ENCODE measurements at regions not wholly inside any gene's neighbourhood (a gene's known extent, or its start where the extent isn't known, plus 50 kb on each side); places are given as distances from the start of the nearest gene placed in this dataset.

GRCh38 chr13:78247362-78247761 lies 328.7 kb upstream of the EDNRB start:
- DNase-seq (ENCODE audit: insufficient read length, low spot score) = no peak

DNA sequence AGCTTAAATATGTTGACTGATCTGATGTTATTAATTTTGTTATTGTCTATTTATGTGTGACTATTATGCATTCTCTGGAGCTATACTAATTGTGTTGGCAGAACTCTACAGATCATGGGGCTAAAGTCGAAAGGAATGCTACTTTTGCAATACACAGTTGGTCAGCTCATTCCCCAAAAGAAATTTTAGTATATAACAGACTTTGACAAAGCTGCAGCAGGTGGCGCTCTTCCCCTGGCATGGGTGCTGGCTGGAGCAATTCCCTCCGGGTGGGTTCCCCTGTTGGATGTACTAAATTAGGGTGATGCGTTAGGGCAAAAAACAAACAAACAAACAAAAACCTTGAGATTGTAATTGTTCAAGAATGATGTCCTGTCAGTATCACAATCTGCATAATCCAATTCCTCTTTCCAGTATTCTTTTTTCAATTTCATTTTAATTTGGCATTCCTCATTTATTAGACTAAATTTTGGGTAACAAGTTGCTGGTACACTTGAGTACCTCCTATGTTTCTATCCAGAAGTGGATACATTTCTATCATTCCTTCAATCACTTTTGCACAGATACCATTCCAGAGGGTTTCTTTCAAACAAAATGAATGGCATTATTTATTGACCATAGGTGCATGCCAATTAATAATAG lies 322.8 kb upstream of the EDNRB start:
- DNase-seq (ENCODE audit: insufficient read length, low spot score) = peak; percentile 0
- FAIRE-seq = no peak

More at GRCh38 chr13:78247362-78247761, 328.7 kb upstream of the EDNRB start:
- no peak for FAIRE-seq

- FAIRE-seq = no peak
These were observed 321.1 kb upstream of the EDNRB start for GRCh38 chr13:78239714-78240113.

DNA sequence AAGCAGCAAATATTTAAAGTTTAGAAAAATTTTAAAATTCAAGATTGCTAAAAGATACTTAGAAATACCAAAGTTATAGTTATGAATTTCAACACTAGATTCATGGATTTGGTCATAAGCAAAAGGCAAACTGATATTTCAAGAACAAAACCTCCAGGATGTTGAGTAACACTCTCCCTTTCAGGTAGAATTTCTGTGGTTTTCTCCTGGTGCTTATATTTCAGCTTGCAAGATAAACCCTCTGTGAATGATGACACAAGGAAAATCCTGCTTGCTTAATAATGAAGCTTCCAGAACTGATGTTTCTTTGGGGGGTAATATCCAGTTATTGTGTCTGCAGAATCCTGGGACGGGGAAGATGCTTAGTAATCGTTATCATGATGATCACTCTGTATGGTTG lies 320.3 kb upstream of the EDNRB start:
- DNase-seq (ENCODE audit: insufficient read length, low spot score) (no peak), FAIRE-seq (no peak)

More at GRCh38 chr13:78239714-78240113, 321.1 kb upstream of the EDNRB start:
- no peak for DNase-seq (ENCODE audit: insufficient read length, low spot score)

DNA sequence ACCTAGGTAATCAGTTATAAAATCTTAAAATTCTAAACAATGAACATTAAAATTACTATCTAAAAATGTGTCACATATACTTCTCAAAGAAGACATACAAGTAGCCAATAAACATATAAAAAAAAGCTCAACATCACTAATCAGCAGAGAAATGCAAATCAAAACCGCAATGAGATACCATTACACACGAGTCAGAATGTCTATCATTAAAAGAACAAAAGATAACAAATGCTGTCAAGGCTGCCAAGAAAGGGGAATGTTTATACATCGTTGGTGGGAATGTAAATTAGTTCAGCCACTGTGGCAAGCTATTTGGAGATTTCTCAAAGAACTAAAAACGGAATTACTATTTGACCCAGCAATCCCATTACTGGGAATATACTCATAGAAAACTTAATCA lies 310.3 kb upstream of the EDNRB start:
- DNase-seq (ENCODE audit: insufficient read length, low spot score) (no peak), FAIRE-seq (no peak)

DNA sequence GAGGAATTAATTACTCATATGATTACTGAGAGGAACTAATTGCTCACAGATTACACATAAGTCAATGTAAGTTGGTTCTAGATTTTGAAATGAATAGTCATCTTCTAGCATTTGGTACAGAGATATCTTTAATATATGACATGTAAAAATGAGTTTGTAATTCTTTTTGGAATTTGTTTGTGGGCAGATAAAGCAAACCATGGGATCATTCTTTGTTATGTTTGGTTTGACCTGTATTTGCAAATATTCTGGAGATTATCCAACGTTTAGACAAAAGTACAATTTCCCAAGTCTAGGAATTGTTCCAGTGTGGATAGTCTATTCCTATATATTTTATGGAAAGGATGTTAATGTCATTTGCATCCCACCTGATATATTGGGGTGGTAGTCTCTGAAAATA lies 309.6 kb upstream of the EDNRB start:
- DNase-seq (ENCODE audit: insufficient read length, low spot score) (no peak), FAIRE-seq (no peak)

DNA sequence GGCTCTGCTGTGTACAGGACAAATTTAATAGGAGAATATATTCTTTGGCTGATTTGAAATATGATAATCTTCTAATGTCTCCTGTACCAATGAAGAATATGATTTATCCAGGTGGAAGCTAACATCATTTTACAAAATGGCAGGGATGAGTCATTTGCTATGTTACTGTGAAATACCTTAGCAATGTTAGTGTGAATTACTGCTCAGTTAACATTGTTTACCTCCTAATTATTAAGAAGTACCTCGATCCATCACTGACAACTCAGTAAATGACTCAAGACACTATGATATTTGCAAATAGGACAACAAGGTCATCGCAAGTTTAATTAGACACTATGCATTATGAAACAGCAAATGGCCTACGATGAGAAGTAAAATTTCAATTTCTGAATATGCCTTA lies 309.1 kb upstream of the EDNRB start:
- no peak for DNase-seq (ENCODE audit: insufficient read length, low spot score)
- no peak for FAIRE-seq

- DNase-seq (ENCODE audit: insufficient read length, low spot score) (no peak), FAIRE-seq (no peak)
These were observed 297.0 kb upstream of the EDNRB start for GRCh38 chr13:78215458-78216108.

DNA sequence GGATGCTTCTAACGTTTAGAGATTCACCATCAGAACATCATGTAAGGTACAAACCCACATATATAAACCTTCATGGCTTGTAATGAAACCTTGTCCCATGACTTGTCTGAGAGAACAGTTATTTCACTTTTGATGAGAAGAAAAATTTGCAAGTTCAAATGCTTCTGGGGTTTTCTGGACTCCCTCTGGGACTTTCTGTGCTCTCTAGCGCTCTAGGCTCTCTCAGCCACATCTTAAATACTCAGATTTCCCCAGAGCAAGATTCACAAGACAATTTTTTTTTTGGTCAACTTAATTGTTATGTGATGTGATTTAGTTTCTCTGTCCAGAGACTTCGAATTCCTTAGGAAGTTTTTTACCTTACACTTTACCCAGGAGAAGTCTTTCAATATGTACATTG lies 282.8 kb upstream of the EDNRB start:
- FAIRE-seq = no peak
- no peak for DNase-seq (ENCODE audit: insufficient read length, low spot score)

GRCh38 chr13:78198821-78199220 lies 280.2 kb upstream of the EDNRB start:
- DNase-seq (ENCODE audit: insufficient read length, low spot score) (no peak), FAIRE-seq (no peak)

- DNase-seq (ENCODE audit: insufficient read length, low spot score) = no peak
- no peak for FAIRE-seq
These were observed 279.8 kb upstream of the EDNRB start for GRCh38 chr13:78198419-78198818.

DNA sequence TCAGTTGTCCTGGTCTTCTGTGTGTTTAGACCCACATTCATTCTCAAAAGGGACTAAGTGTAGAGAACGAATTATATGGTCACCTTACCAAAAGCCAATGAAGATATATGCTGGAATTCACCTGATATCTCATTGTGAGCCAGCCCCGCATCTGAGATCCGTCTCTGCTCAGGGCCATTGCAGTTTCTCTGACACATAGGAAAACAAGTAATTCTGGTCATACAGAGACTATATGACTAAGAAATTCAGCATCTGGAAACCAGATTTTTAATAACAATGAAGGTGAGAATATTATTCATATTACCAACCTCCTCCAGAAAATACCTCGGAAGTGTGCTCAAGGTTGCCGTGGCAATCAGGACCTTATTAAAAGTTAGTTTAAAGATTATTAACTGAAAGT lies 278.6 kb upstream of the EDNRB start:
- FAIRE-seq (no peak), DNase-seq (ENCODE audit: insufficient read length, low spot score) (no peak)

- FAIRE-seq (no peak), DNase-seq (ENCODE audit: insufficient read length, low spot score) (no peak)
These were observed 276.4 kb upstream of the EDNRB start for GRCh38 chr13:78194904-78195639.

DNA sequence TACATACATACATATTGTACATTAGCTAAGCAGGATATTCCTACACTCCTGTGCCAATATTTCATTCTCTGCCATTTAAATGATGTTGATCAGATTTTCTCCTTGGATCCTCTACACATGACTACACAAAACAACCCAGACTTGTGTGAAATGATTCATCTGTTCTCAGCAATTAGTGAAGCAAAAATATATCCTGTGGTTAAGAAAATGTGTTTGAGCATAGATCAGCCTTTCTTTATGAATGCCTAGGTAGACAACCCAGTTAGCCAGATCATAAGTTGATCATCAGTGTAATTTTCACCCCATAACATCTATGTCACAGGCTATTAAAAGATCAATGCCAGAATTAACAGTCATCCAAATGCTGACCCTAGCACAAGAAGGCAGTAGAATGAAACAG lies 275.2 kb upstream of the EDNRB start:
- DNase-seq (ENCODE audit: insufficient read length, low spot score) = no peak
- no peak for FAIRE-seq

GRCh38 chr13:78192716-78193115 lies 274.1 kb upstream of the EDNRB start:
- no peak for FAIRE-seq

GRCh38 chr13:78190296-78190695 lies 271.7 kb upstream of the EDNRB start:
- DNase-seq (ENCODE audit: insufficient read length, low spot score) (no peak), FAIRE-seq (no peak)

More at GRCh38 chr13:78192716-78193115, 274.1 kb upstream of the EDNRB start:
- DNase-seq (ENCODE audit: insufficient read length, low spot score) = no peak

GRCh38 chr13:78187781-78188180 lies 269.1 kb upstream of the EDNRB start:
- FAIRE-seq (no peak), DNase-seq (ENCODE audit: insufficient read length, low spot score) (no peak)

DNA sequence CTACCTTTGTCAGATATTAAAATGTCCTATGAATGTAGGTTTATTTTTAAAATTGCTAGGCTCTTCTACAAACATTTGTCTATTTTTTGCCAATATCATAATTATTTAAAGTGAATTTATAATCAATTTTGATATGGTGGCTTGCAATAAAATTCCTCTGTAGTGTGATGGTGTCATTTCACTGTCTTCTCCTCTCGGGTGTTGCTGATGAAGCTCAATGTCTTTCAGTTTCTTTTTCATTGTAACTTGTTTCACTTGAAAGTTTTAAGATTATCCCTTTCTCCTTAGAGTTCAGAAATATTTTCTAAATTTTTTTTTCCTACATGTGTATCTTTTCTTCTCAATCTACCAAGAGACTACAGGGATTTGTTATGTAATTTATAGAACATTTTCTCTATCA lies 267.1 kb upstream of the EDNRB start:
- DNase-seq (ENCODE audit: insufficient read length, low spot score) (no peak), FAIRE-seq (no peak)

DNA sequence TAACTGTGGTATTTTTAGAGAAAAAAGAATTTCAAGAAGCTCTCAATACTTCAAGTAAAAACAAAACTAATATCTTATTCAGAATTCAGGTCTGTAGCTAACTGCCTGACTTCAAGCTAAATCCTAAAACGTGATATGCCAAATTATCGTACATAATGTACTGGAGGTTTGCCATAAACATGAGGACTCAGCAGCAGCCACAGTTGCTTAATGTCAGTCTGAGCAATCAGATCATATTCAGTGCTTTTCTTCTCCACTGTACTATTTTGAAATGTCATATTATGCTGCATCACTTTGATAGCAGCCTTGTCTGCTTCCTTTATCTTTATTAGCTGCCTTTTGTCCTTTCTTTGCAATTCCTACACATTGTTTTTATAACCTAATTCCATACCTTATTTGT lies 265.1 kb upstream of the EDNRB start:
- FAIRE-seq (no peak), DNase-seq (ENCODE audit: insufficient read length, low spot score) (no peak)

GRCh38 chr13:78182813-78183212 lies 264.2 kb upstream of the EDNRB start:
- DNase-seq (ENCODE audit: insufficient read length, low spot score) (no peak), FAIRE-seq (no peak)

- FAIRE-seq = no peak
- no peak for DNase-seq (ENCODE audit: insufficient read length, low spot score)
These were observed 258.7 kb upstream of the EDNRB start for GRCh38 chr13:78177306-78177705.

DNA sequence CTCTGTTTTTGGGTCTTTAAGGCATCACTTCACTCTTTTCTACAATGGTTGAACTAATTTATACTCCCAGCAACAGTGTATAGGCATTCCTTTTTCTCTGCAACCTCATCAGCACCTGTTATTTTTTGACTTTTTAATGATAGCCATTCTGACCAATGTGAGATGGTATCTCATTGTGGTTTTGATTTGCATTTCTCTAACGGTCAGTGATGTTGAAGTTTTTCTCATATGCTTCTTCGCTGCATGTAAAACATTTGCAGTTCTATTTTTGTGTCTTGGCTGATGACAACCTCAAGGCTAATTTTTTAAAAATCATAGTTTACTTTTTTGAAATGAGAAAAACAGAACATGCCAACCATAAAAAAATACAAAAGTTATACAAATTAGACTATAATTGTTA lies 258.2 kb upstream of the EDNRB start:
- FAIRE-seq = no peak

More for the DNA sequence above, 258.2 kb upstream of the EDNRB start:
- no peak for DNase-seq (ENCODE audit: insufficient read length, low spot score)

Measured in HTR-8/SVneo (cell line).